ENCODE measurements at regions not wholly inside any gene's neighbourhood (a gene's known extent, or its start where the extent isn't known, plus 50 kb on each side); places are given as distances from the start of the nearest gene placed in this dataset.

DNA sequence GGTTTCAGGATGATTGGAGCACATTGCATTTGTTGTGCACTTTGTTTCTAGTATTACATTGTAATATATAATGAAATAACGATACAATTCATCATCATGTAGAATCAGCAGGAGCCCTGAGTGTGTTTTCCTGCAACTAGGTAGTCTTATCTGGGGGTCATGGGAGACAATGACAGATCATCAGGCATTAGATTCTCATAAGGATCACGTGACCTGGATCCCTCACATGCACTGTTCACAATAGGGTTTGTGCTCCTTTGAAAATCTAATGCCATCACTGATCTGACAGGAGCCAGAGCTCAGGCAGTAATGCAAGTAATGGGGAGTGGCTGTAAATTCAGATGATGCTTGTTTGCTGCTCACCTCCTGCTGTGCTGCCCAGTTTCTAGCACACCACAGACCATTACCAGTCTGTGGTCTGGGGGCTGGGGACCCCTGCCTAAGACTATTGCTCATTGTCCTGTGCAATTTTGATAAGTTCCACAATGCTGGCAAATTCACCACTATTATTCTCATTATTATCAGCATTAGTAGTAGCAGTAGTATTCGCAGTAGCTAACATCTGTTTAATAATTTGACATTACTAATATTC, 428.7 kb upstream of the TNP1 start:
- TF ChIP-seq, protein P1, sequence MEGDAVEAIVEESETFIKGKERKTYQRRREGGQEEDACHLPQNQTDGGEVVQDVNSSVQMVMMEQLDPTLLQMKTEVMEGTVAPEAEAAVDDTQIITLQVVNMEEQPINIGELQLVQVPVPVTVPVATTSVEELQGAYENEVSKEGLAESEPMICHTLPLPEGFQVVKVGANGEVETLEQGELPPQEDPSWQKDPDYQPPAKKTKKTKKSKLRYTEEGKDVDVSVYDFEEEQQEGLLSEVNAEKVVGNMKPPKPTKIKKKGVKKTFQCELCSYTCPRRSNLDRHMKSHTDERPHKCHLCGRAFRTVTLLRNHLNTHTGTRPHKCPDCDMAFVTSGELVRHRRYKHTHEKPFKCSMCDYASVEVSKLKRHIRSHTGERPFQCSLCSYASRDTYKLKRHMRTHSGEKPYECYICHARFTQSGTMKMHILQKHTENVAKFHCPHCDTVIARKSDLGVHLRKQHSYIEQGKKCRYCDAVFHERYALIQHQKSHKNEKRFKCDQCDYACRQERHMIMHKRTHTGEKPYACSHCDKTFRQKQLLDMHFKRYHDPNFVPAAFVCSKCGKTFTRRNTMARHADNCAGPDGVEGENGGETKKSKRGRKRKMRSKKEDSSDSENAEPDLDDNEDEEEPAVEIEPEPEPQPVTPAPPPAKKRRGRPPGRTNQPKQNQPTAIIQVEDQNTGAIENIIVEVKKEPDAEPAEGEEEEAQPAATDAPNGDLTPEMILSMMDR (IDR thresholded peaks at IDR 0.05) = no peak
- no peak for TF ChIP-seq POLR2A (IDR thresholded peaks at IDR 0.05)
